Keratinocyte (primary cell): ENCODE measurements at regions not wholly inside any gene's neighbourhood (a gene's known extent, or its start where the extent isn't known, plus 50 kb on each side); places are given as distances from the start of the nearest gene placed in this dataset.
"Not testable (repeated sequence)": the region's sequence is repeated elsewhere in the genome, so short reads cannot be mapped to it uniquely, and the experiment has no call there.

Source experiments
- DNase-seq: peaks from one replicate; pipeline ENCODE4 v3.0.0-alpha.2; 2011; ENCODE audit warnings: low read depth, missing footprints, low spot score
- FAIRE-seq: peaks from 2 replicates; lab custom pipeline; 2011; peaks lifted over from hg19 to GRCh38; lab: Jason Lieb, UNC
- H2AFZ ChIP-seq: 2 replicates; pipeline ENCODE4 v1.6.0; 2012; ENCODE audit warnings: low read length, control low read depth, inconsistent platforms; ENCODE audit not compliant: control insufficient read depth
- H3K27ac ChIP-seq: 2 replicates; pipeline ENCODE4 v1.5.1; 2011; ENCODE audit warnings: low read length; ENCODE audit not compliant: control insufficient read depth, insufficient read depth
- H3K27me3 ChIP-seq: 3 replicates; pipeline ENCODE4 v1.6.0; 2011; ENCODE audit warnings: low read length; ENCODE audit not compliant: control insufficient read depth, insufficient read depth; ENCODE audit errors: extremely low read depth
- H3K36me3 ChIP-seq, 2 experiments: 2 replicates in 1 of 2; 3 replicates in 1 of 2; pipeline ENCODE4 v1.5.1; 2011; ENCODE audit warnings: low read length in 2 of 2, mild to moderate bottlenecking in 1 of 2; ENCODE audit not compliant: control insufficient read depth in 2 of 2, insufficient read depth in 2 of 2; ENCODE audit errors: extremely low read depth in 1 of 2
- H3K4me1 ChIP-seq: 3 replicates; pipeline ENCODE4 v1.5.1; 2011; ENCODE audit warnings: low read length; ENCODE audit not compliant: control insufficient read depth, insufficient read depth; ENCODE audit errors: extremely low read depth
- H3K4me2 ChIP-seq: 3 replicates; pipeline ENCODE4 v1.6.0; 2011; ENCODE audit warnings: low read depth, low read length; ENCODE audit not compliant: control insufficient read depth, insufficient read depth; ENCODE audit errors: extremely low read depth
- H3K4me3 ChIP-seq, 3 experiments: fragments of 200-600 bp in 1 of 3; sonication (generic) in 1 of 3; 2 replicates in 2 of 3; 3 replicates in 1 of 3; pipeline ENCODE4 v1.5.1; 2011 to 2016; ENCODE audit warnings: low read length in 3 of 3, mild to moderate bottlenecking in 3 of 3, control low read depth in 2 of 3, inconsistent platforms in 1 of 3, low read depth in 1 of 3, mixed read lengths in 1 of 3, mixed run types in 1 of 3, moderate library complexity in 1 of 3; ENCODE audit not compliant: control insufficient read depth in 2 of 3, insufficient read depth in 2 of 3; ENCODE audit errors: extremely low read depth in 1 of 3
- H3K79me2 ChIP-seq: 2 replicates; pipeline ENCODE4 v1.6.0; 2012; ENCODE audit warnings: low read length; ENCODE audit not compliant: control insufficient read depth, insufficient read depth
- H3K9ac ChIP-seq: 3 replicates; pipeline ENCODE4 v1.6.0; 2011; ENCODE audit warnings: low read length; ENCODE audit not compliant: control insufficient read depth, insufficient read depth; ENCODE audit errors: extremely low read depth
- H3K9me1 ChIP-seq: 3 replicates; pipeline ENCODE4 v1.6.0; 2011; ENCODE audit warnings: low read length; ENCODE audit not compliant: control insufficient read depth, insufficient read depth; ENCODE audit errors: extremely low read depth
- H3K9me3 ChIP-seq: 2 replicates; pipeline ENCODE4 v1.5.1; 2012; ENCODE audit warnings: low read depth, low read length; ENCODE audit not compliant: control insufficient read depth
- H4K20me1 ChIP-seq: 3 replicates; pipeline ENCODE4 v1.6.0; 2011; ENCODE audit warnings: low read length; ENCODE audit not compliant: control insufficient read depth, insufficient read depth; ENCODE audit errors: extremely low read depth
- EZH2 ChIP-seq: IDR thresholded peaks from one replicate; pipeline ENCODE4 v1.6.1; 2012; ENCODE audit warnings: inconsistent platforms, mild to moderate bottlenecking, low read length, moderate library complexity
- dilution Hi-C: fragments of 300-500 bp; cut with MboI; formaldehyde crosslinking; loops from one replicate; pipeline ENCODE4 v1.7.0; 2020; ENCODE audit warnings: low sequenced_read_pairs; ENCODE audit not compliant: extremely low pct_ligation_motif_present
- TF ChIP-seq, protein P1 (sequence below), 3 experiments: IDR thresholded peaks in 1 of 3; conservative IDR thresholded peaks in 1 of 3; optimal IDR thresholded peaks in 1 of 3; 2 replicates in 2 of 3; 3 replicates in 1 of 3; pipeline versions ENCODE3 to v1.5.1; 2011; ENCODE audit warnings: low read length in 3 of 3, mild to moderate bottlenecking in 3 of 3, moderate library complexity in 2 of 3, control low read depth in 1 of 3, inconsistent platforms in 1 of 3; ENCODE audit not compliant: insufficient read depth in 2 of 3; ENCODE audit errors: extremely low read depth in 1 of 3

DNA sequence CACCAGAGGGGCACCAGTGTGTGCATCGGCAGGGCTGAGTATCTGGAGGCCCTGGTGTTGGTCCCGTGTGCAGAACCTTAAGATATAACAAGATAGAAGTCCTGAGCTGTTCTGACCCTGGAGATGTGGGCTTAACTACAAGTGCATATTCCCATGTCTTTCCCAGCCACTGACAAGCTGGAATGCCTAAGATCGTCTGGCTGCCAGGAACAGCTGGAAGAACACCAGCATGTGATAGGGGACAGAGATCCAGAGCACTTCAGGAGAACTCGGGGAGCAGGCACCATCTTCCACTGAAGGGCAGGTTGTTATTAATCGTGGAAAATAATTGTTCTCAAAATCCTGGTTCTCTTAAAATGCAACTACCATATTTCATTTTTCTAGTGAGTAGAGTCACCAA lies 419.9 kb upstream of the RUNX1 start:
- Histone ChIP-seq H3K4me2 (no peak overlapping the region), H3K9me1 (no peaks in the 10 kb centered on the region), H3K4me1 (no peaks in the 10 kb centered on the region), H3K79me2 (no peaks in the 10 kb centered on the region), H3K27ac (no peak overlapping the region), H2AFZ (no peak overlapping the region), H3K36me3 (no peaks in the 10 kb centered on the region), H3K9me3 (no peaks in the 10 kb centered on the region), H3K9ac (no peak overlapping the region), H4K20me1 (no peaks in the 10 kb centered on the region), H3K4me3 (no peak overlapping the region), H3K27me3 (no peaks in the 10 kb centered on the region)
- DNase-seq = no peak
- no peak for TF ChIP-seq EZH2
- TF ChIP-seq, protein P1, sequence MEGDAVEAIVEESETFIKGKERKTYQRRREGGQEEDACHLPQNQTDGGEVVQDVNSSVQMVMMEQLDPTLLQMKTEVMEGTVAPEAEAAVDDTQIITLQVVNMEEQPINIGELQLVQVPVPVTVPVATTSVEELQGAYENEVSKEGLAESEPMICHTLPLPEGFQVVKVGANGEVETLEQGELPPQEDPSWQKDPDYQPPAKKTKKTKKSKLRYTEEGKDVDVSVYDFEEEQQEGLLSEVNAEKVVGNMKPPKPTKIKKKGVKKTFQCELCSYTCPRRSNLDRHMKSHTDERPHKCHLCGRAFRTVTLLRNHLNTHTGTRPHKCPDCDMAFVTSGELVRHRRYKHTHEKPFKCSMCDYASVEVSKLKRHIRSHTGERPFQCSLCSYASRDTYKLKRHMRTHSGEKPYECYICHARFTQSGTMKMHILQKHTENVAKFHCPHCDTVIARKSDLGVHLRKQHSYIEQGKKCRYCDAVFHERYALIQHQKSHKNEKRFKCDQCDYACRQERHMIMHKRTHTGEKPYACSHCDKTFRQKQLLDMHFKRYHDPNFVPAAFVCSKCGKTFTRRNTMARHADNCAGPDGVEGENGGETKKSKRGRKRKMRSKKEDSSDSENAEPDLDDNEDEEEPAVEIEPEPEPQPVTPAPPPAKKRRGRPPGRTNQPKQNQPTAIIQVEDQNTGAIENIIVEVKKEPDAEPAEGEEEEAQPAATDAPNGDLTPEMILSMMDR (optimal IDR thresholded peaks at IDR 0.05 in 1 of 3, IDR thresholded peaks at IDR 0.05 in 1 of 3, conservative IDR thresholded peaks at IDR 0.05 in 1 of 3; ENCODE audit: extremely low read depth in 1 of 3, insufficient read depth in 2 of 3, low read length in 3 of 3) = no peak
- no peak for FAIRE-seq
- dilution Hi-C loops = no loop called here

DNA sequence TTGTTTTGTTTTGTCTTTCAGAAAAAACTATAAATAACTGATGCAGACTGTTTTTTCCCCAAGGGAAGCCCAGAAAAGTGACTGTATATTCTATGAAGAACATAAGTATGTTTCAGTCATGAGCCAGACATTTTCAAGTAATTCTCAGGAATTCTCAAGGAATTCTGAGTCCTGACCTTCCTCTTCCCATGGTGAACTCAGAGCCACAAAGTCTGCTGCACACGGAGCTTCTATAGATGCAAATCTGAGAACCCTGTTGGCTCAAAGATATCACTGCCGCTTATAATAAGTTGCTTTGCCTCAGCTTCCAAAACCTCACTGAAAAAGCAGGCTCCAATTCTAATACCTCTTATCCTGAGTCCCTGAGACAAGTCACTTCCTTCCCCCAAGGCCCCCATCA lies 418.5 kb upstream of the RUNX1 start:
- no peak for TF ChIP-seq EZH2
- TF ChIP-seq, protein P1 (optimal IDR thresholded peaks at IDR 0.05 in 1 of 3, IDR thresholded peaks at IDR 0.05 in 1 of 3, conservative IDR thresholded peaks at IDR 0.05 in 1 of 3; ENCODE audit: extremely low read depth in 1 of 3, insufficient read depth in 2 of 3, low read length in 3 of 3) = no peak
- DNase-seq = no peak
- no peaks in the 10 kb centered on the region for H3K9me1 ChIP-seq
- H3K4me1 ChIP-seq = no peaks in the 10 kb centered on the region
- no peak overlapping the region for H3K4me2 ChIP-seq
- no peak overlapping the region for H3K4me3 ChIP-seq
- dilution Hi-C loops = no loop called here
- FAIRE-seq = no peak
- no peaks in the 10 kb centered on the region for H3K9me3 ChIP-seq
- H2AFZ ChIP-seq = no peak overlapping the region
- H3K79me2 ChIP-seq = no peaks in the 10 kb centered on the region
- no peaks in the 10 kb centered on the region for H3K27me3 ChIP-seq
- no peak overlapping the region for H3K27ac ChIP-seq
- no peak overlapping the region for H3K9ac ChIP-seq
- no peaks in the 10 kb centered on the region for H3K36me3 ChIP-seq
- H4K20me1 ChIP-seq = no peaks in the 10 kb centered on the region

DNA sequence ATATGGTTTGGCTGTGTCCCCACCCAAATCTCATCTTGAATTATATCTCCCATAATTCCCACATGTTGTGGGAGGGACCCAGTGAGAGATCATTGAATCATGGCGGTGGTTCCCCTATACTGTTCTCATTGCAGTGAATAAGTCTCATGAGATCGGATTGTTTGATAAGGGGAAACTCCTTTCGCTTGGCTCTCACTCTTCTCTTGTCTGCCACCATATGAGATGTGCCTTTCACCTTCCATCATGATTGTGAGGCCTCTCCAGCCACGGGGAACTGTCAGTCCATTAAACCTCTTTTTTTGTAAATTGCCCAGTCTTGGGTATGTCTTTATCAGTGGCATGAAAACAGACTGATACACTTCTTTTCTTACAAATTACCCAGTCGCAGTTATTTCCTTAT lies 417.6 kb upstream of the RUNX1 start:
- H3K4me1 ChIP-seq, H3K27me3 ChIP-seq, H3K4me2 ChIP-seq, dilution Hi-C loops, H3K9ac ChIP-seq, H3K4me3 ChIP-seq, H3K36me3 ChIP-seq, H2AFZ ChIP-seq, FAIRE-seq, H3K9me3 ChIP-seq, H3K9me1 ChIP-seq, H4K20me1 ChIP-seq, H3K27ac ChIP-seq, DNase-seq, H3K79me2 ChIP-seq: not testable (repeated sequence)
